ENCODE measurements at regions not wholly inside any gene's neighbourhood (a gene's known extent, or its start where the extent isn't known, plus 50 kb on each side); places are given as distances from the start of the nearest gene placed in this dataset.
"Not testable (repeated sequence)": the region's sequence is repeated elsewhere in the genome, so short reads cannot be mapped to it uniquely, and the experiment has no call there.

- H3K4me3 ChIP-seq, result no peak overlapping the region
- no peaks in the 10 kb centered on the region for H3K4me1 ChIP-seq
- no peak overlapping the region for H3K27ac ChIP-seq
- no peaks in the 10 kb centered on the region for H3K9me3 ChIP-seq
- no peaks in the 10 kb centered on the region for H3K27me3 ChIP-seq
- intact Hi-C loops (cut with DNase I), result no loop called here
- no peak for TF ChIP-seq CTCF (IDR thresholded peaks at IDR 0.05)
- no peak for TF ChIP-seq POLR2A (IDR thresholded peaks at IDR 0.05)
- no peak for TF ChIP-seq POLR2AphosphoS5 (IDR thresholded peaks at IDR 0.05; ENCODE audit: insufficient read depth in 1 of 2, low read depth in 1 of 2)
- no peak for DNase-seq (ENCODE audit: extremely low spot score in 2 of 2)
- no peaks in the 10 kb centered on the region for H3K36me3 ChIP-seq
Measured at GRCh38 chr18:1840878-1841277, 730.4 kb downstream of the METTL4 start.

- intact Hi-C loops (cut with DNase I), result no loop called here
- TF ChIP-seq POLR2A (IDR thresholded peaks at IDR 0.05) (no peak), POLR2AphosphoS5 (IDR thresholded peaks at IDR 0.05; ENCODE audit: insufficient read depth in 1 of 2, low read depth in 1 of 2) (no peak), CTCF (IDR thresholded peaks at IDR 0.05) (no peak)
Measured at GRCh38 chr18:1846640-1847039, 724.7 kb downstream of the METTL4 start.

GRCh38 chr18:1848716-1849115, 722.6 kb downstream of the METTL4 start:
- DNase-seq (ENCODE audit: extremely low spot score in 2 of 2), result no peak
- no peak overlapping the region for H3K27ac ChIP-seq
- no peak overlapping the region for H3K4me3 ChIP-seq
- TF ChIP-seq POLR2A (IDR thresholded peaks at IDR 0.05), result no peak
- TF ChIP-seq POLR2AphosphoS5 (IDR thresholded peaks at IDR 0.05; ENCODE audit: insufficient read depth in 1 of 2, low read depth in 1 of 2), result no peak
- no peak for TF ChIP-seq CTCF (IDR thresholded peaks at IDR 0.05)
- no peaks in the 10 kb centered on the region for H3K27me3 ChIP-seq
- H3K36me3 ChIP-seq, result no peaks in the 10 kb centered on the region
- intact Hi-C loops (cut with DNase I), result no loop called here
- H3K9me3 ChIP-seq, result no peaks in the 10 kb centered on the region
- H3K4me1 ChIP-seq, result no peaks in the 10 kb centered on the region

More at GRCh38 chr18:1846640-1847039, 724.7 kb downstream of the METTL4 start:
- Histone ChIP-seq H3K27me3 (no peaks in the 10 kb centered on the region), H3K9me3 (no peaks in the 10 kb centered on the region), H3K4me1 (no peaks in the 10 kb centered on the region), H3K27ac (no peak overlapping the region), H3K36me3 (no peaks in the 10 kb centered on the region), H3K4me3 (no peak overlapping the region)
- no peak for DNase-seq (ENCODE audit: extremely low spot score in 2 of 2)

- Histone ChIP-seq H3K27me3 (no peaks in the 10 kb centered on the region), H3K4me1 (no peaks in the 10 kb centered on the region), H3K9me3 (no peaks in the 10 kb centered on the region), H3K36me3 (no peaks in the 10 kb centered on the region), H3K27ac (no peak overlapping the region), H3K4me3 (no peak overlapping the region)
- TF ChIP-seq CTCF (IDR thresholded peaks at IDR 0.05) (no peak), POLR2A (IDR thresholded peaks at IDR 0.05) (no peak), POLR2AphosphoS5 (IDR thresholded peaks at IDR 0.05; ENCODE audit: insufficient read depth in 1 of 2, low read depth in 1 of 2) (no peak)
- DNase-seq (ENCODE audit: extremely low spot score in 2 of 2), result no peak
- intact Hi-C loops (cut with DNase I), result no loop called here
Measured at GRCh38 chr18:1849386-1849785, 721.9 kb downstream of the METTL4 start.

GRCh38 chr18:1857281-1857680, 714.0 kb downstream of the METTL4 start:
- H3K4me3 ChIP-seq; intact Hi-C loops (cut with DNase I); DNase-seq (ENCODE audit: extremely low spot score in 2 of 2); H3K9me3 ChIP-seq; H3K27ac ChIP-seq; H3K36me3 ChIP-seq; H3K27me3 ChIP-seq; H3K4me1 ChIP-seq: not testable (repeated sequence)

- H3K36me3 ChIP-seq, result no peaks in the 10 kb centered on the region
- no peak for TF ChIP-seq POLR2AphosphoS5 (IDR thresholded peaks at IDR 0.05; ENCODE audit: insufficient read depth in 1 of 2, low read depth in 1 of 2)
- TF ChIP-seq POLR2A (IDR thresholded peaks at IDR 0.05), result no peak
- no peak for TF ChIP-seq CTCF (IDR thresholded peaks at IDR 0.05)
Measured at GRCh38 chr18:1861473-1861872, 709.8 kb downstream of the METTL4 start.

More at GRCh38 chr18:1861473-1861872, 709.8 kb downstream of the METTL4 start:
- Histone ChIP-seq H3K27me3 (no peaks in the 10 kb centered on the region), H3K4me1 (no peaks in the 10 kb centered on the region), H3K27ac (no peak overlapping the region), H3K9me3 (no peaks in the 10 kb centered on the region), H3K4me3 (no peak overlapping the region)
- no peak for DNase-seq (ENCODE audit: extremely low spot score in 2 of 2)
- intact Hi-C loops (cut with DNase I), result no loop called here
